Keratinocyte (primary cell): ENCODE measurements at regions not wholly inside any gene's neighbourhood (a gene's known extent, or its start where the extent isn't known, plus 50 kb on each side); places are given as distances from the start of the nearest gene placed in this dataset.
"Not testable (repeated sequence)": the region's sequence is repeated elsewhere in the genome, so short reads cannot be mapped to it uniquely, and the experiment has no call there.

Source experiments
- DNase-seq: peaks from one replicate; pipeline ENCODE4 v3.0.0-alpha.2; 2011; ENCODE audit warnings: low read depth, missing footprints, low spot score
- FAIRE-seq: peaks from 2 replicates; lab custom pipeline; 2011; peaks lifted over from hg19 to GRCh38; lab: Jason Lieb, UNC
- H2AFZ ChIP-seq: 2 replicates; pipeline ENCODE4 v1.6.0; 2012; ENCODE audit warnings: low read length, control low read depth, inconsistent platforms; ENCODE audit not compliant: control insufficient read depth
- H3K27ac ChIP-seq: 2 replicates; pipeline ENCODE4 v1.5.1; 2011; ENCODE audit warnings: low read length; ENCODE audit not compliant: control insufficient read depth, insufficient read depth
- H3K27me3 ChIP-seq: 3 replicates; pipeline ENCODE4 v1.6.0; 2011; ENCODE audit warnings: low read length; ENCODE audit not compliant: control insufficient read depth, insufficient read depth; ENCODE audit errors: extremely low read depth
- H3K36me3 ChIP-seq, 2 experiments: 2 replicates in 1 of 2; 3 replicates in 1 of 2; pipeline ENCODE4 v1.5.1; 2011; ENCODE audit warnings: low read length in 2 of 2, mild to moderate bottlenecking in 1 of 2; ENCODE audit not compliant: control insufficient read depth in 2 of 2, insufficient read depth in 2 of 2; ENCODE audit errors: extremely low read depth in 1 of 2
- H3K4me1 ChIP-seq: 3 replicates; pipeline ENCODE4 v1.5.1; 2011; ENCODE audit warnings: low read length; ENCODE audit not compliant: control insufficient read depth, insufficient read depth; ENCODE audit errors: extremely low read depth
- H3K4me2 ChIP-seq: 3 replicates; pipeline ENCODE4 v1.6.0; 2011; ENCODE audit warnings: low read depth, low read length; ENCODE audit not compliant: control insufficient read depth, insufficient read depth; ENCODE audit errors: extremely low read depth
- H3K4me3 ChIP-seq, 3 experiments: fragments of 200-600 bp in 1 of 3; sonication (generic) in 1 of 3; 2 replicates in 2 of 3; 3 replicates in 1 of 3; pipeline ENCODE4 v1.5.1; 2011 to 2016; ENCODE audit warnings: low read length in 3 of 3, mild to moderate bottlenecking in 3 of 3, control low read depth in 2 of 3, inconsistent platforms in 1 of 3, low read depth in 1 of 3, mixed read lengths in 1 of 3, mixed run types in 1 of 3, moderate library complexity in 1 of 3; ENCODE audit not compliant: control insufficient read depth in 2 of 3, insufficient read depth in 2 of 3; ENCODE audit errors: extremely low read depth in 1 of 3
- H3K79me2 ChIP-seq: 2 replicates; pipeline ENCODE4 v1.6.0; 2012; ENCODE audit warnings: low read length; ENCODE audit not compliant: control insufficient read depth, insufficient read depth
- H3K9ac ChIP-seq: 3 replicates; pipeline ENCODE4 v1.6.0; 2011; ENCODE audit warnings: low read length; ENCODE audit not compliant: control insufficient read depth, insufficient read depth; ENCODE audit errors: extremely low read depth
- H3K9me1 ChIP-seq: 3 replicates; pipeline ENCODE4 v1.6.0; 2011; ENCODE audit warnings: low read length; ENCODE audit not compliant: control insufficient read depth, insufficient read depth; ENCODE audit errors: extremely low read depth
- H3K9me3 ChIP-seq: 2 replicates; pipeline ENCODE4 v1.5.1; 2012; ENCODE audit warnings: low read depth, low read length; ENCODE audit not compliant: control insufficient read depth
- H4K20me1 ChIP-seq: 3 replicates; pipeline ENCODE4 v1.6.0; 2011; ENCODE audit warnings: low read length; ENCODE audit not compliant: control insufficient read depth, insufficient read depth; ENCODE audit errors: extremely low read depth
- EZH2 ChIP-seq: IDR thresholded peaks from one replicate; pipeline ENCODE4 v1.6.1; 2012; ENCODE audit warnings: inconsistent platforms, mild to moderate bottlenecking, low read length, moderate library complexity
- dilution Hi-C: fragments of 300-500 bp; cut with MboI; formaldehyde crosslinking; loops from one replicate; pipeline ENCODE4 v1.7.0; 2020; ENCODE audit warnings: low sequenced_read_pairs; ENCODE audit not compliant: extremely low pct_ligation_motif_present
- TF ChIP-seq, protein P1 (sequence below), 3 experiments: IDR thresholded peaks in 1 of 3; conservative IDR thresholded peaks in 1 of 3; optimal IDR thresholded peaks in 1 of 3; 2 replicates in 2 of 3; 3 replicates in 1 of 3; pipeline versions ENCODE3 to v1.5.1; 2011; ENCODE audit warnings: low read length in 3 of 3, mild to moderate bottlenecking in 3 of 3, moderate library complexity in 2 of 3, control low read depth in 1 of 3, inconsistent platforms in 1 of 3; ENCODE audit not compliant: insufficient read depth in 2 of 3; ENCODE audit errors: extremely low read depth in 1 of 3

DNA sequence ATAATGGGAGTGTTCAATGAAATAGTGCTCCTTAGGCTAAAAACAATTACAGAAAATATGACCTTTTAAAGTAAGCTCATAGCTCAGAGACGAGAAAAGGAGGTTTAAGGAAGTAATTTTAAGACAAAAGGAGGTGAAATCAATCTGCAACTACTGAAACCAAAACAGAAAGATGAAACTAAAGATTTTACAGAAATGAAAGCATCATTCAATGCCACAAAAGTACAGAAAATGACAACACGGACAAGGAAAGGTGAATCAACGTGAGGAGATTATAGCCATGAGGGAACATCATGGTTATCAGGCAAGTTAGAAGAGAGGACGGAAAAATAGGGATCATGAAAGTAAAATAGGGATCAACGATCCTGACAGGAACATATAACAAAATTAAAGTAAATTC is 745.2 kb downstream of the PCDH17 start:
- no peaks in the 10 kb centered on the region for H3K9me3 ChIP-seq
- H3K9ac ChIP-seq: no peak overlapping the region
- no peaks in the 10 kb centered on the region for H3K27me3 ChIP-seq
- H3K36me3 ChIP-seq: no peaks in the 10 kb centered on the region
- no peaks in the 10 kb centered on the region for H3K79me2 ChIP-seq
- dilution Hi-C loops: no loop called here
- no peak overlapping the region for H3K4me3 ChIP-seq
- TF ChIP-seq, protein P1, sequence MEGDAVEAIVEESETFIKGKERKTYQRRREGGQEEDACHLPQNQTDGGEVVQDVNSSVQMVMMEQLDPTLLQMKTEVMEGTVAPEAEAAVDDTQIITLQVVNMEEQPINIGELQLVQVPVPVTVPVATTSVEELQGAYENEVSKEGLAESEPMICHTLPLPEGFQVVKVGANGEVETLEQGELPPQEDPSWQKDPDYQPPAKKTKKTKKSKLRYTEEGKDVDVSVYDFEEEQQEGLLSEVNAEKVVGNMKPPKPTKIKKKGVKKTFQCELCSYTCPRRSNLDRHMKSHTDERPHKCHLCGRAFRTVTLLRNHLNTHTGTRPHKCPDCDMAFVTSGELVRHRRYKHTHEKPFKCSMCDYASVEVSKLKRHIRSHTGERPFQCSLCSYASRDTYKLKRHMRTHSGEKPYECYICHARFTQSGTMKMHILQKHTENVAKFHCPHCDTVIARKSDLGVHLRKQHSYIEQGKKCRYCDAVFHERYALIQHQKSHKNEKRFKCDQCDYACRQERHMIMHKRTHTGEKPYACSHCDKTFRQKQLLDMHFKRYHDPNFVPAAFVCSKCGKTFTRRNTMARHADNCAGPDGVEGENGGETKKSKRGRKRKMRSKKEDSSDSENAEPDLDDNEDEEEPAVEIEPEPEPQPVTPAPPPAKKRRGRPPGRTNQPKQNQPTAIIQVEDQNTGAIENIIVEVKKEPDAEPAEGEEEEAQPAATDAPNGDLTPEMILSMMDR (optimal IDR thresholded peaks at IDR 0.05 in 1 of 3, IDR thresholded peaks at IDR 0.05 in 1 of 3, conservative IDR thresholded peaks at IDR 0.05 in 1 of 3; ENCODE audit: extremely low read depth in 1 of 3, insufficient read depth in 2 of 3, low read length in 3 of 3): no peak
- TF ChIP-seq EZH2: no peak
- no peak overlapping the region for H3K4me2 ChIP-seq
- H2AFZ ChIP-seq: no peak overlapping the region
- no peaks in the 10 kb centered on the region for H3K4me1 ChIP-seq
- H4K20me1 ChIP-seq: no peaks in the 10 kb centered on the region
- no peaks in the 10 kb centered on the region for H3K9me1 ChIP-seq
- DNase-seq (no peak), FAIRE-seq (no peak)
- H3K27ac ChIP-seq: no peak overlapping the region

DNA sequence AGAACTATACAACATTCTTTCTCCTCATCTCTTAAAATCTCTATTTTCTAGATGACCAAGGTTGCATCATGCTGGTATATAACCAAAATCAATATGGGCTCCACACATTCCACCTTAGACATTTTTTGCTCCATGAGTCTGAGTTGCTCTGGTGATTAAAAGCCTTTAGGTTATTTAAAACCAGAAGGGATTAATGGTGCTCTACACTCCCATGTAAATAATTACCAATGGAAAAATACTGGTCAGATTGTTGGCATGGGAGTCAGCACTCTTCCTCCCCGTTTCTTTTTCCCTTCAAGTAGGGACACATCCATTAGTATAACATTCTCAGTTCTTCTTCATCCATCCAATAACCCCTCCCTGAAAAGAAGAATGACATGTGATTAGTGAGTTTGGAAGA is 747.7 kb downstream of the PCDH17 start:
- DNase-seq (no peak), FAIRE-seq (no peak)
- Histone ChIP-seq H4K20me1 (no peaks in the 10 kb centered on the region), H3K27me3 (no peaks in the 10 kb centered on the region), H3K27ac (no peak overlapping the region), H3K36me3 (no peaks in the 10 kb centered on the region), H3K79me2 (no peaks in the 10 kb centered on the region), H3K9me3 (no peaks in the 10 kb centered on the region), H3K4me2 (no peak overlapping the region), H3K4me1 (no peaks in the 10 kb centered on the region), H2AFZ (no peak overlapping the region), H3K9ac (no peak overlapping the region), H3K4me3 (no peak overlapping the region), H3K9me1 (no peaks in the 10 kb centered on the region)
- no peak for TF ChIP-seq EZH2
- TF ChIP-seq, protein P1 (optimal IDR thresholded peaks at IDR 0.05 in 1 of 3, IDR thresholded peaks at IDR 0.05 in 1 of 3, conservative IDR thresholded peaks at IDR 0.05 in 1 of 3; ENCODE audit: extremely low read depth in 1 of 3, insufficient read depth in 2 of 3, low read length in 3 of 3): no peak
- dilution Hi-C loops: no loop called here

DNA sequence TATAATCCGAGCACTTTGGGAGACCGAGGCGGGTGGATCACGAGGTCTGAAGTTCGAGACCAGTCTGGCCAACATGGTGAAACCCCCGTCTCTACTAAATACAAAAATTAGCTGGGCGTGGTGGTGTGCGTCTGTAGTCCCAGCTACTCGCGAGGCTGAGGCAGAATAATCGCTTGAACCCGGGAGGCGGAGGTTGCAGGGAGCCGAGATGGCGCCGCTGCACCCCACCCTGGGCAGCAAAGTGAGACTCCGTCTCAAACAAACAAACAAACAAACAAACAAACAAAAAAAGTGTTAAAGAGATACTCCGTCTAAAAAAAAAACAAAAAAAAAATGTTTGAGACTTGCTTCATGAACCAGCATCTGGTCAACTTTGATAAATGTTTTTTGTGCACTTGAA is 753.8 kb downstream of the PCDH17 start:
- H3K9me1 ChIP-seq, H3K9me3 ChIP-seq, DNase-seq, H3K36me3 ChIP-seq, H2AFZ ChIP-seq, H3K79me2 ChIP-seq, FAIRE-seq, H3K4me3 ChIP-seq, dilution Hi-C loops, H4K20me1 ChIP-seq, H3K9ac ChIP-seq, H3K27me3 ChIP-seq, H3K4me1 ChIP-seq, H3K4me2 ChIP-seq, H3K27ac ChIP-seq: not testable (repeated sequence)
